Activated naive CD8-positive, alpha-beta T cell treated with anti-CD3 and anti-CD28 coated beads, Interleukin-2, amount 50 U/mL, for 24 hours (primary cell): ENCODE measurements at regions not wholly inside any gene's neighbourhood (a gene's known extent, or its start where the extent isn't known, plus 50 kb on each side); places are given as distances from the start of the nearest gene placed in this dataset.

ENCODE experiments used
- ATAC-seq: fragments of 150-1000 bp; cut with Tn5 transposase; one replicate; pipeline ENCODE4 v1.10.0; 2021
- DNase-seq: peaks from one replicate; pipeline ENCODE4 v3.0.0; 2021
- H3K27ac Mint-ChIP-seq: one replicate; pipeline ENCODE4 v1.8.0; 2021; ENCODE audit warnings: mild to moderate bottlenecking, mixed read lengths
- H3K27me3 Mint-ChIP-seq: one replicate; pipeline ENCODE4 v1.8.0; 2021; ENCODE audit warnings: mixed read lengths
- H3K36me3 Mint-ChIP-seq: one replicate; pipeline ENCODE4 v1.8.0; 2021; ENCODE audit warnings: low read depth, mixed read lengths
- H3K4me1 Mint-ChIP-seq: one replicate; pipeline ENCODE4 v1.8.0; 2021; ENCODE audit warnings: mixed read lengths
- H3K4me3 Mint-ChIP-seq: one replicate; pipeline ENCODE4 v1.8.0; 2021; ENCODE audit warnings: mild to moderate bottlenecking, moderate library complexity, mixed read lengths
- H3K9me3 Mint-ChIP-seq: one replicate; pipeline ENCODE4 v1.8.0; 2021; ENCODE audit warnings: mixed read lengths

- no peaks in the 10 kb centered on the region for H3K36me3 Mint-ChIP-seq
- no peak overlapping the region for H3K4me3 Mint-ChIP-seq
- no peaks in the 10 kb centered on the region for H3K9me3 Mint-ChIP-seq
- ATAC-seq (no peak), DNase-seq (no peak)
- no peaks in the 10 kb centered on the region for H3K4me1 Mint-ChIP-seq
- H3K27ac Mint-ChIP-seq, result no peak overlapping the region
- no peaks in the 10 kb centered on the region for H3K27me3 Mint-ChIP-seq
Measured at GRCh38 chr20:16191496-16191895, 381.8 kb downstream of the KIF16B start.

GRCh38 chr20:16189371-16189770 is 383.9 kb downstream of the KIF16B start:
- no peaks in the 10 kb centered on the region for H3K4me1 Mint-ChIP-seq
- peaks cover 3% of the 10 kb centered on the region for H3K9me3 Mint-ChIP-seq
- DNase-seq, result no peak
- H3K27ac Mint-ChIP-seq, result no peak overlapping the region
- ATAC-seq, result no peak
- no peak overlapping the region for H3K4me3 Mint-ChIP-seq
- H3K36me3 Mint-ChIP-seq, result no peaks in the 10 kb centered on the region
- no peaks in the 10 kb centered on the region for H3K27me3 Mint-ChIP-seq

- no peaks in the 10 kb centered on the region for H3K4me1 Mint-ChIP-seq
- no peak overlapping the region for H3K4me3 Mint-ChIP-seq
- no peak for DNase-seq
- no peak for ATAC-seq
- no peaks in the 10 kb centered on the region for H3K27me3 Mint-ChIP-seq
- H3K36me3 Mint-ChIP-seq, result no peaks in the 10 kb centered on the region
- peaks cover 3% of the 10 kb centered on the region for H3K9me3 Mint-ChIP-seq
- H3K27ac Mint-ChIP-seq, result no peak overlapping the region
Measured at GRCh38 chr20:16187956-16188616, 385.2 kb downstream of the KIF16B start.

- no peak overlapping the region for H3K27ac Mint-ChIP-seq
Measured at GRCh38 chr20:16179919-16180318, 393.3 kb downstream of the KIF16B start.

GRCh38 chr20:16179371-16179770 is 393.9 kb downstream of the KIF16B start:
- Mint-ChIP-seq H3K9me3 (peaks cover 8% of the 10 kb centered on the region), H3K27ac (no peak overlapping the region), H3K27me3 (no peaks in the 10 kb centered on the region), H3K4me1 (no peaks in the 10 kb centered on the region), H3K4me3 (no peak overlapping the region), H3K36me3 (no peaks in the 10 kb centered on the region)
- no peak for ATAC-seq
- DNase-seq, result no peak

More at GRCh38 chr20:16179919-16180318, 393.3 kb downstream of the KIF16B start:
- no peak for ATAC-seq
- H3K27me3 Mint-ChIP-seq, result no peaks in the 10 kb centered on the region
- no peaks in the 10 kb centered on the region for H3K4me1 Mint-ChIP-seq
- DNase-seq, result no peak
- H3K4me3 Mint-ChIP-seq, result no peak overlapping the region
- H3K36me3 Mint-ChIP-seq, result no peaks in the 10 kb centered on the region
- H3K9me3 Mint-ChIP-seq, result peaks cover 8% of the 10 kb centered on the region

GRCh38 chr20:16178546-16179135 is 394.6 kb downstream of the KIF16B start:
- Mint-ChIP-seq H3K36me3 (no peaks in the 10 kb centered on the region), H3K9me3 (peaks cover 8% of the 10 kb centered on the region), H3K4me1 (no peaks in the 10 kb centered on the region), H3K4me3 (no peak overlapping the region), H3K27me3 (no peaks in the 10 kb centered on the region), H3K27ac (no peak overlapping the region)
- ATAC-seq (no peak), DNase-seq (no peak)

GRCh38 chr20:16175322-16175961 is 397.8 kb downstream of the KIF16B start:
- no peak overlapping the region for H3K27ac Mint-ChIP-seq
- peaks cover 4% of the 10 kb centered on the region for H3K9me3 Mint-ChIP-seq
- no peaks in the 10 kb centered on the region for H3K27me3 Mint-ChIP-seq
- ATAC-seq, result no peak
- no peak overlapping the region for H3K4me3 Mint-ChIP-seq
- no peaks in the 10 kb centered on the region for H3K4me1 Mint-ChIP-seq
- H3K36me3 Mint-ChIP-seq, result no peaks in the 10 kb centered on the region
- no peak for DNase-seq

GRCh38 chr20:16174311-16174710 is 398.9 kb downstream of the KIF16B start:
- no peaks in the 10 kb centered on the region for H3K4me1 Mint-ChIP-seq
- DNase-seq (no peak), ATAC-seq (no peak)
- H3K9me3 Mint-ChIP-seq, result no peaks in the 10 kb centered on the region
- no peaks in the 10 kb centered on the region for H3K27me3 Mint-ChIP-seq
- no peaks in the 10 kb centered on the region for H3K36me3 Mint-ChIP-seq
- H3K4me3 Mint-ChIP-seq, result no peak overlapping the region
- H3K27ac Mint-ChIP-seq, result no peak overlapping the region

- Mint-ChIP-seq H3K27me3 (no peaks in the 10 kb centered on the region), H3K27ac (no peak overlapping the region), H3K9me3 (no peaks in the 10 kb centered on the region), H3K4me1 (no peaks in the 10 kb centered on the region), H3K4me3 (no peak overlapping the region), H3K36me3 (no peaks in the 10 kb centered on the region)
- DNase-seq (no peak), ATAC-seq (no peak)
Measured at GRCh38 chr20:16173044-16173443, 400.2 kb downstream of the KIF16B start.

GRCh38 chr20:16171180-16171579 is 402.1 kb downstream of the KIF16B start:
- Mint-ChIP-seq H3K4me3 (no peak overlapping the region), H3K27ac (no peak overlapping the region), H3K4me1 (no peaks in the 10 kb centered on the region), H3K27me3 (no peaks in the 10 kb centered on the region), H3K36me3 (no peaks in the 10 kb centered on the region), H3K9me3 (no peaks in the 10 kb centered on the region)
- no peak for DNase-seq
- ATAC-seq, result no peak

GRCh38 chr20:16170406-16170971 is 402.8 kb downstream of the KIF16B start:
- no peaks in the 10 kb centered on the region for H3K36me3 Mint-ChIP-seq
- H3K9me3 Mint-ChIP-seq, result peaks cover under 1% of the 10 kb centered on the region
- DNase-seq, result no peak
- H3K4me1 Mint-ChIP-seq, result no peaks in the 10 kb centered on the region
- ATAC-seq, result no peak
- H3K27ac Mint-ChIP-seq, result no peak overlapping the region
- no peak overlapping the region for H3K4me3 Mint-ChIP-seq
- H3K27me3 Mint-ChIP-seq, result no peaks in the 10 kb centered on the region

GRCh38 chr20:16167423-16168130 is 405.7 kb downstream of the KIF16B start:
- Mint-ChIP-seq H3K9me3 (peaks cover 8% of the 10 kb centered on the region), H3K4me1 (no peaks in the 10 kb centered on the region), H3K36me3 (no peaks in the 10 kb centered on the region), H3K27ac (no peak overlapping the region), H3K4me3 (no peak overlapping the region), H3K27me3 (no peaks in the 10 kb centered on the region)
- no peak for DNase-seq
- ATAC-seq, result no peak

GRCh38 chr20:16166737-16167136 is 406.5 kb downstream of the KIF16B start:
- H3K36me3 Mint-ChIP-seq, result no peaks in the 10 kb centered on the region
- H3K27ac Mint-ChIP-seq, result no peak overlapping the region
- peaks cover 8% of the 10 kb centered on the region for H3K9me3 Mint-ChIP-seq
- H3K27me3 Mint-ChIP-seq, result no peaks in the 10 kb centered on the region
- ATAC-seq (no peak), DNase-seq (no peak)
- no peak overlapping the region for H3K4me3 Mint-ChIP-seq
- H3K4me1 Mint-ChIP-seq, result no peaks in the 10 kb centered on the region

- Mint-ChIP-seq H3K4me3 (no peak overlapping the region), H3K27ac (no peak overlapping the region), H3K4me1 (peaks cover 1% of the 10 kb centered on the region), H3K9me3 (peaks cover 4% of the 10 kb centered on the region), H3K36me3 (no peaks in the 10 kb centered on the region), H3K27me3 (no peaks in the 10 kb centered on the region)
- DNase-seq (no peak), ATAC-seq (no peak)
Measured at GRCh38 chr20:16158976-16159286, 414.3 kb downstream of the KIF16B start.
